ENCODE measurements at regions not wholly inside any gene's neighbourhood (a gene's known extent, or its start where the extent isn't known, plus 50 kb on each side); places are given as distances from the start of the nearest gene placed in this dataset.

- TF ChIP-seq CTCF (IDR thresholded peaks at IDR 0.05) (no peak), EZH2 (IDR thresholded peaks at IDR 0.05; ENCODE audit: borderline replicate concordance, insufficient read depth, low read depth, low read length, poor library complexity, severe bottlenecking) (no peak)
Measured at GRCh38 chr3:102141096-102141927, 292.0 kb downstream of the NFKBIZ start.

Measured in B cell (primary cell).